ENCODE measurements at regions not wholly inside any gene's neighbourhood (a gene's known extent, or its start where the extent isn't known, plus 50 kb on each side); places are given as distances from the start of the nearest gene placed in this dataset.

DNA sequence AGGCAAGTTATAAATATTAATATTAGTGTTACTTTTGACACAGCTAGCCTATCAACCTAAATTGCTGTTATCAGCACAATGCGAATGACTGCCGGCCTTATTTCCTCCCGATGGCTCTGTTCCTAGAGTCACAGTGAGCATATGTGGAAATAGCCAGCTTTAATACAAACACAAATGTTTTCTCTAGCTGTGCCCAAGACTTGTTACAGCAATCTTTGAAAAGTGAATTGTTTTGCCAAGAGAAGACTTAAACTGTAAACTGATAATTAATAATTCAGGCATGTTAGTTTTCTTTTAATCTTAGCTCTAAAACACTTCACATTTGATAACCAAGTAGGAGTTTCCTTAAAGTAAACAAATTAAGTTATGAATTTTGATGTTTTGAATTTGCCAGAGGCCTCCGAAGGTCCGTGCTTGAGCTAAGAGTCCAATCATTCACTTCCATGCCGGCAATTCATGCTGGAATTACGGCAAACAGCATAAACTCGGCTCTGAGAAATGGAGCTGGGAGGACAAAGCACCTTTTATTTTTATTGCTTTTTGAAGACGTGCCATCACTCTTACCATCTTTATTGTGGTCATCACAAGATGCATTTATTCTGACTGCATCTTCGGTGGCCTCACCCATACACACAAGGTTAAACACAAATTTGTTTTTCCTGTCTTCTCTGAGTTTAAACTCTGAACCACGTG is 184.5 kb upstream of the CWC22 start:
- Histone ChIP-seq H3K4me1 (ENCODE audit: control insufficient read depth in 1 of 2, insufficient read depth in 2 of 2, low read length in 2 of 2) (peaks cover 0 to 3% of the 10 kb centered on the region in 2 experiments; a peak in 1 of 4 replicates), H3K79me2 (ENCODE audit: insufficient read depth, low read length) (no peaks in the 10 kb centered on the region), H2AFZ (ENCODE audit: low read depth, low read length, poor library complexity, severe bottlenecking) (no peak overlapping the region), H3K4me2 (ENCODE audit: low read length) (no peak overlapping the region), H3K27me3 (ENCODE audit: insufficient read depth, low read length) (no peaks in the 10 kb centered on the region), H3K9me3 (ENCODE audit: control insufficient read depth in 1 of 2, insufficient read depth in 1 of 2, low read depth in 1 of 2, low read length in 2 of 2) (no peaks in the 10 kb centered on the region), H3K9me2 (ENCODE audit: insufficient read depth) (no peaks in the 10 kb centered on the region), H3K36me3 (ENCODE audit: control insufficient read depth in 1 of 2, insufficient read depth in 2 of 2, low read length in 2 of 2) (no peaks in the 10 kb centered on the region), H3K4me3 (replicated peaks in 1 of 2; ENCODE audit: low read depth in 1 of 2, low read length in 2 of 2) (no peak overlapping the region), H4K20me1 (ENCODE audit: insufficient read depth) (no peaks in the 10 kb centered on the region), H3K9ac (ENCODE audit: low read length) (no peak overlapping the region), H3K27ac (ENCODE audit: low read depth, low read length) (no peak overlapping the region)
- RAD21 ChIA-PET (ENCODE audit: low non-redundant PET in 1 of 2, low total read pairs in 2 of 2, uncharacterized antibody in 2 of 2, unreplicated experiment in 2 of 2), result no interaction called here
- no TSS peak for BruUV-seq (replicated peaks)
- no peak for ATAC-seq
- intact Hi-C loops (cut with micrococcal nuclease), result no loop called here
- POLR2A ChIA-PET, result no interaction called here
- no peak for DNase-seq (ENCODE audit: low read depth, low spot score)
- TF ChIP-seq ZFX (IDR thresholded peaks at IDR 0.05), result no peak
- TF ChIP-seq, protein P1, sequence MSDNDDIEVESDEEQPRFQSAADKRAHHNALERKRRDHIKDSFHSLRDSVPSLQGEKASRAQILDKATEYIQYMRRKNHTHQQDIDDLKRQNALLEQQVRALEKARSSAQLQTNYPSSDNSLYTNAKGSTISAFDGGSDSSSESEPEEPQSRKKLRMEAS (IDR thresholded peaks at IDR 0.05), result no peak
- no peak for TF ChIP-seq SRF (IDR thresholded peaks at IDR 0.05; ENCODE audit: low read depth)
- TF ChIP-seq POLR2AphosphoS5 (IDR thresholded peaks at IDR 0.05; ENCODE audit: low read depth, low read length), result no peak
- CTCF ChIA-PET, result no interaction called here

DNA sequence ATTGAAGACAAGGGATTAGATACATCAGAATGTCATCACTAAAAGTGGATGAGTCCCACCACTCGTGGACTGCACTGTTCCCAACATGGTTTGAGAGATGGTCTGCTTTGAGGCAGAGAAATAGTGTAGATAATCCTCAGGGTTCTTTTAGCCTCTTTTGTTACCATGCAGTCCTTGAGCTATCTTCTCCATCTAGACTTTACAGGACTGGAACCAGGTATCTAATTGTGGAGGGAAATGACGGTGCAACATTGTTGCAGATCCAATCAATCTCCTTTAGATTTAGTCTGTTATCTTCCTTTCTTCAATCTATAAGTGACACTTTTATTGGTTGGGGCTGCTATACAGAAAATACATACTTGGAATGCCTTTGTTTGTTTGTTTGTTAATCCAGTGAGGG is 183.8 kb upstream of the CWC22 start:
- Histone ChIP-seq H3K9me3 (ENCODE audit: control insufficient read depth in 1 of 2, insufficient read depth in 1 of 2, low read depth in 1 of 2, low read length in 2 of 2) (no peaks in the 10 kb centered on the region), H2AFZ (ENCODE audit: low read depth, low read length, poor library complexity, severe bottlenecking) (no peak overlapping the region), H3K9ac (ENCODE audit: low read length) (no peak overlapping the region), H3K27ac (ENCODE audit: low read depth, low read length) (no peak overlapping the region), H3K9me2 (ENCODE audit: insufficient read depth) (no peaks in the 10 kb centered on the region), H3K27me3 (ENCODE audit: insufficient read depth, low read length) (no peaks in the 10 kb centered on the region), H3K4me2 (ENCODE audit: low read length) (no peak overlapping the region), H4K20me1 (ENCODE audit: insufficient read depth) (no peaks in the 10 kb centered on the region), H3K79me2 (ENCODE audit: insufficient read depth, low read length) (no peaks in the 10 kb centered on the region), H3K36me3 (ENCODE audit: control insufficient read depth in 1 of 2, insufficient read depth in 2 of 2, low read length in 2 of 2) (no peaks in the 10 kb centered on the region), H3K4me3 (replicated peaks in 1 of 2; ENCODE audit: low read depth in 1 of 2, low read length in 2 of 2) (no peak overlapping the region), H3K4me1 (ENCODE audit: control insufficient read depth in 1 of 2, insufficient read depth in 2 of 2, low read length in 2 of 2) (no peaks in the 10 kb centered on the region)
- DNase-seq (ENCODE audit: low read depth, low spot score) (no peak), ATAC-seq (no peak)
- intact Hi-C loops (cut with micrococcal nuclease), result no loop called here
- ChIA-PET CTCF (no interaction called here), POLR2A (no interaction called here), RAD21 (ENCODE audit: low non-redundant PET in 1 of 2, low total read pairs in 2 of 2, uncharacterized antibody in 2 of 2, unreplicated experiment in 2 of 2) (no interaction called here)
- TF ChIP-seq RAD21 (IDR thresholded peaks at IDR 0.05; ENCODE audit: low read depth) (no peak), SP1 (IDR thresholded peaks at IDR 0.05; ENCODE audit: low read depth) (no peak), CBX3 (IDR thresholded peaks at IDR 0.05; ENCODE audit: low read depth) (no peak), EZH2 (IDR thresholded peaks at IDR 0.05) (no peak), ZNF274 (IDR thresholded peaks at IDR 0.05; ENCODE audit: low read depth, low read length) (no peak), YY1 (IDR thresholded peaks at IDR 0.05; ENCODE audit: extremely low read depth, insufficient replicate concordance, low read depth, low read length) (no peak), FOSL1 (IDR thresholded peaks at IDR 0.05; ENCODE audit: low read depth) (no peak), SRF (IDR thresholded peaks at IDR 0.05; ENCODE audit: low read depth) (no peak), EZH2phosphoT487 (IDR thresholded peaks at IDR 0.05; ENCODE audit: borderline replicate concordance) (no peak), JUND (IDR thresholded peaks at IDR 0.05) (no peak)
- TF ChIP-seq, protein P2, sequence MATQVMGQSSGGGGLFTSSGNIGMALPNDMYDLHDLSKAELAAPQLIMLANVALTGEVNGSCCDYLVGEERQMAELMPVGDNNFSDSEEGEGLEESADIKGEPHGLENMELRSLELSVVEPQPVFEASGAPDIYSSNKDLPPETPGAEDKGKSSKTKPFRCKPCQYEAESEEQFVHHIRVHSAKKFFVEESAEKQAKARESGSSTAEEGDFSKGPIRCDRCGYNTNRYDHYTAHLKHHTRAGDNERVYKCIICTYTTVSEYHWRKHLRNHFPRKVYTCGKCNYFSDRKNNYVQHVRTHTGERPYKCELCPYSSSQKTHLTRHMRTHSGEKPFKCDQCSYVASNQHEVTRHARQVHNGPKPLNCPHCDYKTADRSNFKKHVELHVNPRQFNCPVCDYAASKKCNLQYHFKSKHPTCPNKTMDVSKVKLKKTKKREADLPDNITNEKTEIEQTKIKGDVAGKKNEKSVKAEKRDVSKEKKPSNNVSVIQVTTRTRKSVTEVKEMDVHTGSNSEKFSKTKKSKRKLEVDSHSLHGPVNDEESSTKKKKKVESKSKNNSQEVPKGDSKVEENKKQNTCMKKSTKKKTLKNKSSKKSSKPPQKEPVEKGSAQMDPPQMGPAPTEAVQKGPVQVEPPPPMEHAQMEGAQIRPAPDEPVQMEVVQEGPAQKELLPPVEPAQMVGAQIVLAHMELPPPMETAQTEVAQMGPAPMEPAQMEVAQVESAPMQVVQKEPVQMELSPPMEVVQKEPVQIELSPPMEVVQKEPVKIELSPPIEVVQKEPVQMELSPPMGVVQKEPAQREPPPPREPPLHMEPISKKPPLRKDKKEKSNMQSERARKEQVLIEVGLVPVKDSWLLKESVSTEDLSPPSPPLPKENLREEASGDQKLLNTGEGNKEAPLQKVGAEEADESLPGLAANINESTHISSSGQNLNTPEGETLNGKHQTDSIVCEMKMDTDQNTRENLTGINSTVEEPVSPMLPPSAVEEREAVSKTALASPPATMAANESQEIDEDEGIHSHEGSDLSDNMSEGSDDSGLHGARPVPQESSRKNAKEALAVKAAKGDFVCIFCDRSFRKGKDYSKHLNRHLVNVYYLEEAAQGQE (IDR thresholded peaks at IDR 0.05; ENCODE audit: low read depth), result no peak
- TF ChIP-seq, protein P3, sequence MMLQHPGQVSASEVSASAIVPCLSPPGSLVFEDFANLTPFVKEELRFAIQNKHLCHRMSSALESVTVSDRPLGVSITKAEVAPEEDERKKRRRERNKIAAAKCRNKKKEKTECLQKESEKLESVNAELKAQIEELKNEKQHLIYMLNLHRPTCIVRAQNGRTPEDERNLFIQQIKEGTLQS (IDR thresholded peaks at IDR 0.05), result no peak
- BruUV-seq (replicated peaks), result no TSS peak
